Naive thymus-derived CD4-positive, alpha-beta T cell (primary cell): ENCODE measurements at regions not wholly inside any gene's neighbourhood (a gene's known extent, or its start where the extent isn't known, plus 50 kb on each side); places are given as distances from the start of the nearest gene placed in this dataset.

ENCODE experiments used
- ATAC-seq: fragments of 150-1000 bp; cut with Tn5 transposase; 2 replicates; pipeline ENCODE4 v1.10.0; 2021; ENCODE audit warnings: mild to moderate bottlenecking, moderate library complexity
- CTCF ChIA-PET: fragments of 350-600 bp; sonication (Branson Sonifier 250); formaldehyde crosslinking; loops from one replicate; lab custom pipeline; 2021; ENCODE audit warnings: antibody characterized with exemption; lab: Charles Lee
- POLR2A ChIA-PET: fragments of 350-600 bp; sonication (Branson Sonifier 250); formaldehyde crosslinking; loops from one replicate; lab custom pipeline; 2021; ENCODE audit warnings: antibody characterized with exemption, inconsistent platforms; lab: Charles Lee
- DNase-seq, 9 donors: peaks; one replicate each; pipeline versions ENCODE4 v3.0.0 to v3.0.0-alpha.2; 2020 to 2022; ENCODE audit warnings: mixed read lengths in 1 of 9
- H3K27ac ChIP-seq: one replicate; pipeline ENCODE4 v1.7.0; 2013; ENCODE audit warnings: mild to moderate bottlenecking, low read depth, low read length, moderate library complexity
- H3K27me3 ChIP-seq, 2 donors: one replicate each; pipeline ENCODE4 v1.7.0; 2013; ENCODE audit warnings: low read length in 2 of 2, mild to moderate bottlenecking in 2 of 2, moderate library complexity in 2 of 2; ENCODE audit not compliant: control insufficient read depth in 2 of 2, insufficient read depth in 2 of 2
- H3K36me3 ChIP-seq, 3 experiments: 1 replicate in 2 of 3; 2 replicates in 1 of 3; pipeline ENCODE4 v1.7.0; 2013; ENCODE audit warnings: low read length in 3 of 3, mild to moderate bottlenecking in 3 of 3, moderate library complexity in 1 of 3; ENCODE audit not compliant: insufficient read depth in 3 of 3, control insufficient read depth in 2 of 3
- H3K4me1 ChIP-seq, 2 donors: one replicate each; pipeline ENCODE4 v1.7.0; 2013; ENCODE audit warnings: low read length in 2 of 2, mild to moderate bottlenecking in 2 of 2, moderate library complexity in 1 of 2; ENCODE audit not compliant: control insufficient read depth in 2 of 2, insufficient read depth in 2 of 2
- H3K4me3 ChIP-seq: 2 replicates; pipeline ENCODE4 v1.7.0; 2013; ENCODE audit warnings: mild to moderate bottlenecking, low read length
- H3K9me3 ChIP-seq, 3 experiments: 1 replicate in 2 of 3; 2 replicates in 1 of 3; pipeline ENCODE4 v1.7.0; 2013; ENCODE audit warnings: low read length in 3 of 3; ENCODE audit not compliant: control insufficient read depth in 2 of 3
- H3K27ac Mint-ChIP-seq, 9 donors: one replicate each; pipeline ENCODE4 v1.8.0; 2020 to 2022; ENCODE audit warnings: mixed read lengths in 9 of 9, mild to moderate bottlenecking in 8 of 9, moderate library complexity in 5 of 9, inconsistent platforms in 2 of 9
- H3K27me3 Mint-ChIP-seq, 5 donors: one replicate each; pipeline ENCODE4 v1.8.0; 2021 to 2022; ENCODE audit warnings: mixed read lengths in 5 of 5, mild to moderate bottlenecking in 1 of 5
- H3K36me3 Mint-ChIP-seq, 5 donors: one replicate each; pipeline ENCODE4 v1.8.0; 2020 to 2022; ENCODE audit warnings: mixed read lengths in 5 of 5, mild to moderate bottlenecking in 3 of 5, inconsistent platforms in 1 of 5
- H3K4me1 Mint-ChIP-seq, 7 donors: one replicate each; pipeline ENCODE4 v1.8.0; 2020 to 2022; ENCODE audit warnings: mixed read lengths in 7 of 7, mild to moderate bottlenecking in 3 of 7, inconsistent platforms in 1 of 7
- H3K4me3 Mint-ChIP-seq, 10 donors: one replicate each; pipeline ENCODE4 v1.8.0; 2020 to 2022; ENCODE audit warnings: mild to moderate bottlenecking in 10 of 10, mixed read lengths in 10 of 10, moderate library complexity in 6 of 10, inconsistent platforms in 2 of 10
- H3K9me3 Mint-ChIP-seq, 11 donors: one replicate each; pipeline ENCODE4 v1.8.0; 2020 to 2022; ENCODE audit warnings: mixed read lengths in 11 of 11, mild to moderate bottlenecking in 4 of 11, inconsistent platforms in 1 of 11, moderate library complexity in 1 of 11
- intact Hi-C, 2 donors: fragments of 100-400 bp; cut with micrococcal nuclease; formaldehyde crosslinking; loops; one replicate each; pipeline ENCODE4 v1.15.1; 2023

DNA sequence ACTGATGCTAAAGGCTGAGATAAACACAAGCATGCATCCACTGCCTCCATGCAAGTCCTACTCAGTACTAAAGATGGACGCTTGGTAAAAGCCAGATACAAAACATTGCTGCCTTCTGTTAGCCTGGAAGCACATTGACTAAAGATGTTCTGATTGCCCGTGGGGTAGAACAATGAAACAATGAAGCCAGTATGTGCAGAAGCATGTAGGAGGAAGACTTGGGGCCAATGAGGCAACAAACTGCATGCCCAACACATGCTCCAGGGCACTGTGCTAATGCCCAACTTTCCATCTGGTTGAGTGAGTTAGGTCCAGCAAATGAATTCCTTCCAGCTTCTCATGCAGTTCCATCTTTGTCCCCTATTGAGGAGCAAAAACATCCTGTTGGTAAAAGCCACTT, 1245.5 kb downstream of the GATA3 start:
- Mint-ChIP-seq H3K27ac (no peak overlapping the region), H3K27me3 (peaks cover 0 to 4% (median 0%) of the 10 kb centered on the region in 5 donors), H3K9me3 (no peaks in the 10 kb centered on the region), H3K36me3 (no peaks in the 10 kb centered on the region), H3K4me3 (no peak overlapping the region), H3K4me1 (peaks cover 0 to 9% (median 6%) of the 10 kb centered on the region in 7 donors)
- ChIA-PET POLR2A (no interaction called here), CTCF (interaction anchor here (0.6 kb wide), 1 partner anchor 1769 kb away, joined by 3 read pairs; no protein-coding TSS in a partner anchor)
- Histone ChIP-seq H3K4me1 (no peaks in the 10 kb centered on the region), H3K9me3 (no peaks in the 10 kb centered on the region), H3K27ac (no peak overlapping the region), H3K4me3 (no peak overlapping the region), H3K36me3 (no peaks in the 10 kb centered on the region), H3K27me3 (no peaks in the 10 kb centered on the region)
- intact Hi-C loops: loop anchor here (5.0 to 10.0 kb wide), 6 partner anchors 93 to 1883 kb away; partner anchors contain the start of gene GATA3 (in 1 of the 2)
- ATAC-seq (no peak), DNase-seq (no peak)

DNA sequence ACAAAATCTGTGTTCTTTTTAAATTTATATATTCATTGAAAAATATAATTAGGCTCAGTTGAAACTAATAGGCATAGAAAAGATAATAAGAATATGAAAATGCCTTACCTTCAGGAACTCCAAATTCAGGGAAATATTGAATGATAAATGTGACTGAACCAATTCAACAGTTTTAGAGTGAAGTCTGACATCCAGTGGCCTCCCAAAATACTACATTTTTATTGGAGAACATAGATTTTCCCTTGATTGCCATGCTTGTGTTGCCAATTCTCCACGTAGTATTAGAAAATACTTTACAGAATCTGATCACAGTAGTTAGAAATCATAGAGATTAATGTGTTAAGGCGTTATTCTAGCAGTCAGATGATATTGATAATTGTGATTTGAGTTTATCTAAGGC, 1246.7 kb downstream of the GATA3 start:
- H3K36me3 Mint-ChIP-seq: no peaks in the 10 kb centered on the region
- no peak for ATAC-seq
- H3K4me3 Mint-ChIP-seq: no peak overlapping the region
- H3K4me1 Mint-ChIP-seq: peaks cover 0 to 3% (median 0%) of the 10 kb centered on the region in 7 donors
- peaks cover 0 to 5% (median 3%) of the 10 kb centered on the region in 5 donors for H3K27me3 Mint-ChIP-seq
- no peaks in the 10 kb centered on the region for H3K36me3 ChIP-seq
- no peaks in the 10 kb centered on the region for H3K9me3 ChIP-seq
- POLR2A ChIA-PET: no interaction called here
- H3K27ac Mint-ChIP-seq: no peak overlapping the region
- no peak overlapping the region for H3K4me3 ChIP-seq
- CTCF ChIA-PET: interaction anchor here (0.7 kb wide), 1 partner anchor 8 kb away, joined by 4 read pairs; no protein-coding TSS in a partner anchor
- no peak overlapping the region for H3K27ac ChIP-seq
- no peaks in the 10 kb centered on the region for H3K9me3 Mint-ChIP-seq
- no peak for DNase-seq
- H3K4me1 ChIP-seq: no peaks in the 10 kb centered on the region
- H3K27me3 ChIP-seq: no peaks in the 10 kb centered on the region
- intact Hi-C loops: loop anchor here (5.0 to 10.0 kb wide), 6 partner anchors 94 to 1884 kb away; partner anchors contain the start of gene GATA3 (in 1 of the 2)

DNA sequence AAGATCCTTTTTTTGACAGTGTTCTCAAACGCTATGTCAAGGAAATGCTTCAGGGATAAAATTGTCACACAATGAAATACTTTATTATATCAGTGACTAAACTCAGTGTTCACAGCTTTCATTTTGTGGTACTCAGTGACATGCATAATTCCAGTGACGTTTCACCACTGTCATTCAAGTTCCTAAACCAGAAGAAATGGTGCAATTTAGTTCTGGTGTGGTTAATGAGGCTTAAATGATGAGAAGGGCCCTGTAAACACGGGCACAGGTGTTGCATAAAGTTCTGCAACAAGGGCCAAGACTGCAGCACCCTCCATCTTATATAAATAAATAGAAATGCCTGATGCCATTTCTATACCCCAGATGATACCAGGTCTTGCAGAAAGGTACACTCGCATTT, 1247.1 kb downstream of the GATA3 start:
- Histone ChIP-seq H3K36me3 (no peaks in the 10 kb centered on the region), H3K9me3 (no peaks in the 10 kb centered on the region), H3K4me1 (no peaks in the 10 kb centered on the region), H3K27me3 (no peaks in the 10 kb centered on the region), H3K27ac (no peak overlapping the region), H3K4me3 (no peak overlapping the region)
- no peaks in the 10 kb centered on the region for H3K9me3 Mint-ChIP-seq
- no peaks in the 10 kb centered on the region for H3K36me3 Mint-ChIP-seq
- ATAC-seq: peak; percentile 18
- H3K27ac Mint-ChIP-seq: no peak overlapping the region
- POLR2A ChIA-PET: no interaction called here
- intact Hi-C loops: loop anchor here (5.0 to 10.0 kb wide), 6 partner anchors 94 to 1884 kb away; partner anchors contain the start of gene GATA3 (in 1 of the 2)
- no peak overlapping the region for H3K4me3 Mint-ChIP-seq
- no peak for DNase-seq
- H3K4me1 Mint-ChIP-seq: peaks cover 0 to 3% (median 0%) of the 10 kb centered on the region in 7 donors
- H3K27me3 Mint-ChIP-seq: peaks cover 0 to 9% (median 5%) of the 10 kb centered on the region in 5 donors
- CTCF ChIA-PET: interaction anchor here (0.7 kb wide), 1 partner anchor 8 kb away, joined by 4 read pairs; no protein-coding TSS in a partner anchor

DNA sequence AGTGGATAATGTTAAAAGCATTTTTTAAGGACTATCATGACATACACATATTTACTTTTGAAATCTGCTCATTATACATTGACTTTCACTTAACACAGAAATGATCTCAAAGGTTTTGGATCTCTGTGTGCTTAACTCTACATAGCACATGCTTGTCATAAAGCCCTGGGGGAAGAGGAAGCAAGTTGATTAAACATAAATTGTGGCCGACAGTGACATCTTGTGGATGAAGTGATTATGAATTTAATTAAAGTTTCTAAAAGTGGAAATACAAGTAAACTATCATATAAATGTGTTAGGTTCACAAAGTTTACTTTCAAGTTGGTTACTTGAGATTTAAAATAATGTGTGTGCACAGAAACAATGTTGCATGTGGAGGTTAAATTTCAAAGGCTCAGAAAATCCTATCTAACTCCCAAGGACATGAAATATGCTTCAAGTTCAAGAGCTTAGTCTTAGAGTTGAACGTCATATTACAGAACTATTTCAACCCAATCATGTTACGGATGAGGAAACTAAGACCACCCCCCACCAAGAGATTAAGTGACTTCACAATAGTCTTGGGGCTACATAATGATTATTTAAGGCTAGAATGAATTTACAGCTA, 1247.8 kb downstream of the GATA3 start:
- Mint-ChIP-seq H3K27ac (no peak overlapping the region), H3K36me3 (no peaks in the 10 kb centered on the region), H3K27me3 (peaks cover 0 to 10% (median 5%) of the 10 kb centered on the region in 5 donors), H3K4me3 (no peak overlapping the region), H3K4me1 (peaks cover 0 to 3% (median 0%) of the 10 kb centered on the region in 7 donors), H3K9me3 (no peaks in the 10 kb centered on the region)
- Histone ChIP-seq H3K27ac (no peak overlapping the region), H3K9me3 (no peaks in the 10 kb centered on the region), H3K27me3 (no peaks in the 10 kb centered on the region), H3K36me3 (no peaks in the 10 kb centered on the region), H3K4me3 (no peak overlapping the region), H3K4me1 (no peaks in the 10 kb centered on the region)
- CTCF ChIA-PET: interaction anchor here (0.9 to 1.7 kb wide), 4 partner anchors 10 to 1777 kb away, joined by 3 read pairs; no protein-coding TSS in a partner anchor
- intact Hi-C loops: loop anchor here (1.0 to 10.0 kb wide), 11 partner anchors 93 to 1885 kb away; partner anchors contain the start of gene GATA3 (in 1 of the 2)
- ATAC-seq (peak; percentile 68), DNase-seq (peak in 7 of 9 donors; percentile 21 to 62 (median 53))
- POLR2A ChIA-PET: no interaction called here

DNA sequence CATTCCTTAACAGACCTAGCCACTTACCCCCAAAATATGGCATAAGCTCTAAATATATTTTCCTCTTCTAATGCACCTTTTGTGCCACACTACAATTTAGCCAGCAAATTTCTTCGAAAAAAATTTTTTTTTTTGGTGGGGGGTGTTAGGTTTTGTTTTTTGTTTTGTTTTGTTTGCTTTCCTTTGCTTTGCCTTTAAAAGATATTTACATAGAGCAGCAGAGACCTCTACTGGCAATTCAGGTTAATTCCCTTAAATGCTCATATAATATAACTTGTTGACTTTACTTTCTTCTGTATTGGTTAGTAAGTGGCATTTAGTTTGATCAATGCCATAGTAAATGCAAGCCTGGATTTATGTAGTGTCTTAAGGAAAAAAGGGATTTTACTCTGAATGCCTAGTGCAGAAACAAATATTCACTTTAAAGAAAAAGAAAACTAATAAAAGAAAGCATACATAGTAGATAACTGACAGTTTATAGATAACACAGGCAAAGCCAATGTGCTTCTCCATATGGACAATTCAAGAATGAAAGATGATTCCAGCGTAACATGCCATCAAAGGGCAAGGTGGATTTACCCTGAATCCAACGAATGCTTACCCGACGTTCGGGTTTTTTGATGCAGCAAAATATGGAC, 1250.6 kb downstream of the GATA3 start:
- H3K27ac Mint-ChIP-seq: no peak overlapping the region
- H3K4me3 Mint-ChIP-seq: no peak overlapping the region
- Histone ChIP-seq H3K27ac (no peak overlapping the region), H3K27me3 (no peaks in the 10 kb centered on the region), H3K36me3 (no peaks in the 10 kb centered on the region), H3K9me3 (no peaks in the 10 kb centered on the region), H3K4me1 (no peaks in the 10 kb centered on the region), H3K4me3 (no peak overlapping the region)
- no peaks in the 10 kb centered on the region for H3K9me3 Mint-ChIP-seq
- CTCF ChIA-PET: interaction anchor here (0.6 kb wide), 1 partner anchor 867 kb away, joined by 3 read pairs; no protein-coding TSS in a partner anchor
- H3K27me3 Mint-ChIP-seq: peaks cover 0 to 15% (median 9%) of the 10 kb centered on the region in 5 donors
- H3K36me3 Mint-ChIP-seq: no peaks in the 10 kb centered on the region
- H3K4me1 Mint-ChIP-seq: peaks cover 0 to 3% (median 0%) of the 10 kb centered on the region in 7 donors
- peak in 4 of 9 donors; percentile 8 to 21 (median 14) for DNase-seq
- no peak for ATAC-seq
- intact Hi-C loops: loop anchor here in 1 of 2 donors (10.0 kb wide), 1 partner anchor 1620 kb away; no protein-coding TSS in a partner anchor
- POLR2A ChIA-PET: no interaction called here

DNA sequence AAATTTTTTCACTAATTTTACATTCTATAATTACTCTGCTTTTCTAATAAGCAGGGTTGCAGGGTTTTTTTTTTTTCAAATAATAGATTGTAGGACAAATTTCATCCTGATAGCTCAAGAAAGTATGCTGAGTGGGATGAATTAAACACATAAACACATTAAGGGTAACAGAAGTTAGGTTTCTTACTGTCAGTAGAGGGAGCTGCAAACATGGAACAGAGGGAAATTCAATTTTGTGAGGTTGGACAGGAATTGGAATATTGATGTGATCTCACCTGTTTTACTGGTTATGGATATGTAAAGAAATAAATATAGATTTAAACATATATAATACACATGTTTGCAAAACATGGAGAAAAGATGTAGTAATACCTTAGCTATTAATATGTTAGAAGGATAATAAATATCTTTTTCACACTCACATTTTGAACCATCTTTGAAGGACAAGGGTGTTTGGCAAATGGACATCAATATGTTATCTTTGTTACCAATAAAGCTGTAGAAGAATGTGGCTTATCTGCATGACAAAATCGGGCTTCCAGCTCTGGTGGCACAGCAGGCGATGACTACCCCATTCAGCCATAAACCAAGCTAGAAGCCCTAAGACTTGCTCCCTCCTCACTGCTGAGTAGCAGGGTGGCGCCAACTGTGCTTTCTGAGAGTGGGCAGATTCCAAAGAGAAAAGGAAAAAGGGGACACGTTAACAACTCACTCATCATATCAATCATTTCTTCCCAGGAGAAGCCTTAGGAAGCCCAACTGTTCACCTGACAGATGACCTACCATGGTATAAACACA, 1257.4 kb downstream of the GATA3 start:
- no peaks in the 10 kb centered on the region for H3K27me3 ChIP-seq
- POLR2A ChIA-PET: no interaction called here
- DNase-seq (no peak), ATAC-seq (no peak)
- intact Hi-C loops: no loop called here
- no peaks in the 10 kb centered on the region for H3K4me1 ChIP-seq
- peaks cover under 1 to 27% (median 18%) of the 10 kb centered on the region in 5 donors for H3K27me3 Mint-ChIP-seq
- no peaks in the 10 kb centered on the region for H3K9me3 ChIP-seq
- CTCF ChIA-PET: interaction anchor here (0.7 kb wide), 2 partner anchors 9 to 197 kb away, joined by 3 read pairs; no protein-coding TSS in a partner anchor
- no peak overlapping the region for H3K4me3 ChIP-seq
- H3K9me3 Mint-ChIP-seq: no peaks in the 10 kb centered on the region
- no peak overlapping the region for H3K4me3 Mint-ChIP-seq
- H3K36me3 ChIP-seq: no peaks in the 10 kb centered on the region
- H3K4me1 Mint-ChIP-seq: no peaks in the 10 kb centered on the region
- no peaks in the 10 kb centered on the region for H3K36me3 Mint-ChIP-seq
- H3K27ac ChIP-seq: no peak overlapping the region
- H3K27ac Mint-ChIP-seq: no peak overlapping the region
